ENCODE measurements at regions not wholly inside any gene's neighbourhood (a gene's known extent, or its start where the extent isn't known, plus 50 kb on each side); places are given as distances from the start of the nearest gene placed in this dataset.

DNA sequence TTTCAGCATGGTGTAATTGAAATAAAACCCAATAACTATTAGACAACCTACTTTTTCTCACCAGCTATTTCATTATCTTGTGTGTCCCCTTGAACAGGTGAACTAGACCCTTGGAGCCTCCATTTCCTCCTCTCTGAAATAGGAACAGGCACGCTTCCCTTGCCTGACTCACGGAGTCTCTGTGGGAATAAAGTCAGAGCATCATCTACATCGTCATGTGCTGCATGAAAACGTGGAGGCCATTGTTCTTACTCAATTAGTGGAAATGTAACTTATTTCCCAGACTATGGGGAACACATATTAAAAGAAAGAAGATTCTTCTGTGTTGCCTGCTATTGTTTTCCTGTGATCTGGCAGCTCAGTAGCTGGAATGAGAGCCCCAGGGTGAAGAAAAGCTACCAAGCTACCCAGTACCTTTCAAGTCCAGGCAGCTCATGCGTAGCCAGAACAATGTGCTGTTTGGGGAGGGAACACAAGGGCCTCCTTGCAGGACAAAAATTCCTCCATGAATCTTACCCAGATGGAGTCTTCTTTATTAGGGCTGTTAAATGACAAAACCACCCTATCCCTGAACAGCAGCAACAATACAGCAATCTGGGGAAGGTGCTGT, 59.8 kb downstream of the SOX11 start:
- Histone ChIP-seq H3K27ac (no peak overlapping the region), H3K4me3 (no peak overlapping the region)

GRCh38 chr2:5756272-5756671, 64.1 kb downstream of the SOX11 start:
- H3K27ac ChIP-seq, result no peak overlapping the region
- no peak overlapping the region for H3K4me3 ChIP-seq

DNA sequence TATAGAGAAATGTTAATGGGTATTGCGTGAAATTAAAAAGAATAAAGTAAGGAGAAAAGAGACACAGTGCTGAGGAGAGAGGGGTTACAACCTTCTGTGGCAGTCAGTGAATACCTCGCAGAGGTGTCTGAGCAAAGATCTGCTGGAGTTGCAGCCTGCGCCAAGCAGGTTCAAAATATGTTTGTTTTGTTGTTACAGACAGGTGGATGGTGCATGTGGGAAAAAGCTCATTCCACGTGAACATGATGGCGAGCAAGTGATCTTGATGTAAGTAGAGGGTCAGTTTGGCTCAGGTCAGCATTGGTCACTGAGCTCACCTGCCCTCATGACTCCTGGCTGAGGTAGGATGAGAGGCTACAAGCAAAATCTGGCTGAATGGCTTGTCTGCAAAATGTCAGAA, 66.2 kb downstream of the SOX11 start:
- H3K27ac ChIP-seq, result no peak overlapping the region
- H3K4me3 ChIP-seq, result no peak overlapping the region

DNA sequence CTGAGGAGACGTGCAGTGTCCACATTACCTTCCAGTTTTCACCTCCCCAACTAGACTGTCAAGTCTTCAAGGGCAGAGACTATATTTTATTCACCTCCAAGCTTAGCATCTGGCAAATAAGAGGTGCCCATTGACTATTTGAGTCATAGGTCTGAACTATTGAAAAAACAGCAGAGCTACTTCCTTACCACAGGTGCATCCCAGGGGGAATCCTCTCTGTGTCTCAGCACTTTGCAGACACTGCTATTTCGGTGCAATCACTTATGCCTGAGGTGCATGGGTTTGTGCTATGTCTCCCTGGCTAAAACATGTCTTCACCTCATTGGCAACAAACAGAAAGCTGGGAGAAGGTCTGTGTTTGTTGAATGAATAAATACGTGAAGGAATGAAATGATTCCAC, 67.8 kb downstream of the SOX11 start:
- Histone ChIP-seq H3K27ac (no peak overlapping the region), H3K4me3 (no peak overlapping the region)

DNA sequence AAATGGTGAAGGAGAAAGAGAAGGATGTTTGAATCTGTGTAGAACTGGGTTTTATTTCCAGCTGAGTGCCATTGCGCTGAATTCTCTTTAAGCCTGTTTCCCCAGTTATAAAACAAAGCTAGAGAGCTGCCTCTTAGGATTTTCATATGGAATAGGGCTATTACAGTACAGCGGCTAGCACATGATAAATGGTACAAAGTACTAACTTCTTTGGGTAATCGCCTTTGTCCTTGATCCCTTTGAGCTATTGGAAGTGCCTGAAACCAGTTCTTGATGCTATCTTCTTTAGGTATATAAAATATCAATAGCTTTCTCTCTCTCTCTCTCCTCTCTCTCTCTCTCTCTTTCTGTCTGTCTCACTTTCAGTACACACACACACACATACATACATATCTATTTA, 71.3 kb downstream of the SOX11 start:
- no peak overlapping the region for H3K27ac ChIP-seq
- H3K4me3 ChIP-seq, result no peak overlapping the region

DNA sequence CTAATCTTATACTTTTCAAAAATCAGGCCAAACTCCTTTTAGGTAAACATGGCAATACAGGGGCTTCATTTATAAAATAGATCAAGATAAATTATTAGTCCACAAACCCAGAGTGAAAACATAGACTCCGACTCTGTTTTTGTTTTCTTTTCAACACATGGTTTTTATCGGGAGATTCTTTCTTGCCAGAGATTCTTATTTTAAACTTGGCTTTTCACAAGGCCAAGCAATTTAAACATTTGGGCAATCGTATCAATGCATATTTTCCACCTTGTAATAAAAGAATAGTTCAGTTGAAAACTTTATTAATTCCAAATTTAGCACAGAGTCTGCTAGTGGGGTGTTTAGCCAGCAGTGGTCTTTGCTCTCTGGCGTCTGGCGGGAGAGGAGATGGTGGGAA, 71.9 kb downstream of the SOX11 start:
- H3K4me3 ChIP-seq, result no peak overlapping the region
- no peak overlapping the region for H3K27ac ChIP-seq

DNA sequence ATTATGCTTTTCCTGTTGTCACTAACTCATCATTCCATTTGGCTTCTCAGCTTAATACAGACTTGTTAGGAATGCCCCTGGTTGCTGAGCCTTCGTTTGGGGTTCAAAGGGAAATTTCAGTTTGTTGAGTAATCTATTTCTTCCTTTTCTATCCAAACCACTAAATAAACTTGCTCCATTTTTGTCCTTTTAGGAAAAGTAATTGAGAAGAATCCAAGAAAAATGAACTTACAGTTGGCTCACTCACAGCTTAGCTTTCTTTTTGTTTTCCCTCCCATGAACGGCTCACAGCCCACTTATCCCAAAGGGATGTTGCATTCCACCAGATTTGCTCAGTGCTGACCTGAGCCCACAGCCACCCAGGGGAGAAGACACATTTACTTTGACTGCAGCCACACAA, 73.9 kb downstream of the SOX11 start:
- H3K27ac ChIP-seq, result no peak overlapping the region
- no peak overlapping the region for H3K4me3 ChIP-seq

- no peak overlapping the region for H3K4me3 ChIP-seq
- H3K27ac ChIP-seq, result no peak overlapping the region
Measured at GRCh38 chr2:5766561-5766960, 74.4 kb downstream of the SOX11 start.

DNA sequence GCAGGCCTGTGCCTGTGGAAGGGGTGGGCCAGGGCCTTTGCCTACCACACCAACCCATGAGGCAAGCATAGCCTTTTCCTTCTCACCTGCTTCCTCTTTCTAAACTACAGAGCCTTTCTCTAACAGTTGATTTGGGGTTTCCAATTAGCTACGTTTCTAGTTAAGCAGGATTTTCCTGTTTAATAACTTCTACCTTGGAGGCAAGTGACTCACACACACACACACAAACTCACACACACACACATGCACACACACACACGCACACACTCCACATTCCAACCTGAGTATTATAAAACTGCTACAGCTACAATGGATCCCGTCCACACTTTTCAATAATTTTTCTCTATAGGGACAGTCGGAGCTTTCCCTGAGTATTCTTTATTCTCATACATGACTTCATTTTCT, 84.9 kb downstream of the SOX11 start:
- Histone ChIP-seq H3K4me3 (no peak overlapping the region), H3K27ac (no peak overlapping the region)

GRCh38 chr2:5781679-5782078, 89.5 kb downstream of the SOX11 start:
- Histone ChIP-seq H3K27ac (no peak overlapping the region), H3K4me3 (no peak overlapping the region)

DNA sequence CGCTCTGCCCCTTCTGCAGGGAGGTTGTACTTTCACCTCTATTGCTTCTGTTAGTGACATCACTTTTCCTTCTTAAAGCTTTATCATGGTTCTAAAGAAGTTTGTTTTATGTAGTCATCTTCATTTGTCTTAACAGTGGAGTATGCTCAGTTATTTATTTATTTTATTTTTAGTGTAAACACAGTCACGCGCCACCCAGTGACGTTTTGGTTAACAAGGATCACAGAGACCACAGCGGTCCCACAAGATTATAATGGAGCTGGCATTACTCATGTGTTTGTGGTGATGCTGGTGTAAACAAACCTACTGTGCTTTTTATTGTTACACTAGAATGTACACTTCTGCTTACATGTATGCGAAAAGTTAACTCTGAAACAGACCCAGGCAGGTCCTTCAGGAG, 89.9 kb downstream of the SOX11 start:
- Histone ChIP-seq H3K27ac (no peak overlapping the region), H3K4me3 (no peak overlapping the region)

DNA sequence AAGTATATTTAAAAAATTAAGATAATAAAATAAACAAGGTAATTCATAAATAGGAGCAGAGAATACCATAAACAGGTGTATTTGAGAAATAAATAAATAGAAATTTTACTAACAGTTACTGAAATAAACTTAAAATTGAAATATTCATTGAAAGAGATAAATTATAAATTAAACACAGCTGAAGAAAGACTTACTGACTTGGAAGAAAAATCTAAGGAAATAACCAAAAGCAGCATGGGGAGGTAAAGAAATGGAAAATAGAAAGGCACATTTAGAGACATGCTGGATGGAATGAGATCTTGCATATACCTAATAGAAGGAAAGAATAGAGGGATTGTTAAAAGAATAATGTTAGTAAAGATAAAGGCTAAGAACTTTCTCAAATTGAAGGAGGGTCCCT, 96.3 kb downstream of the SOX11 start:
- no peak overlapping the region for H3K4me3 ChIP-seq
- H3K27ac ChIP-seq, result no peak overlapping the region

- H3K27ac ChIP-seq, result no peak overlapping the region
Measured at GRCh38 chr2:5791371-5791770, 99.2 kb downstream of the SOX11 start.

GRCh38 chr2:5794012-5794411, 101.8 kb downstream of the SOX11 start:
- Histone ChIP-seq H3K27ac (no peak overlapping the region), H3K4me3 (no peak overlapping the region)

More at GRCh38 chr2:5791371-5791770, 99.2 kb downstream of the SOX11 start:
- no peak overlapping the region for H3K4me3 ChIP-seq

DNA sequence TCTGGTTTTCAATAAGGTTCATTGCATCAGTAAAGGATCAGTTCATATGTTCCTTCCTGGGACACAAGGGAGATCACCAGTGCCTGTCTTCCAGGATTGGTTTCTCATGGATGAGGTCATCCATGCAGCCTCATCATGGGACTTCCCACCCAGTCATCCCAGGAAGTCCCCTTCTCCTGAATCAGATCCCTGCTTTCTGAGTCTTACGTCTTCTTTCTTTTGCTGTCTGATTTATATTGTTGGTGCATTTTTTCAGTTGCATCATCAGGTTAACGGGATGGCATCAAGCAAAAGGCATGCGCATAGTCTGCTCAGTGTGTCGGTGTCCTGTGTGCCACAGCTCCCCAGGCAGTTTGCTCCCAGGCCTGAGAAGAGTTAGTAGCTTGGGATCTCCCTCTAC, 105.9 kb downstream of the SOX11 start:
- Histone ChIP-seq H3K27ac (no peak overlapping the region), H3K4me3 (no peak overlapping the region)

GRCh38 chr2:5799348-5799747, 107.2 kb downstream of the SOX11 start:
- H3K4me3 ChIP-seq, result no peak overlapping the region
- no peak overlapping the region for H3K27ac ChIP-seq

DNA sequence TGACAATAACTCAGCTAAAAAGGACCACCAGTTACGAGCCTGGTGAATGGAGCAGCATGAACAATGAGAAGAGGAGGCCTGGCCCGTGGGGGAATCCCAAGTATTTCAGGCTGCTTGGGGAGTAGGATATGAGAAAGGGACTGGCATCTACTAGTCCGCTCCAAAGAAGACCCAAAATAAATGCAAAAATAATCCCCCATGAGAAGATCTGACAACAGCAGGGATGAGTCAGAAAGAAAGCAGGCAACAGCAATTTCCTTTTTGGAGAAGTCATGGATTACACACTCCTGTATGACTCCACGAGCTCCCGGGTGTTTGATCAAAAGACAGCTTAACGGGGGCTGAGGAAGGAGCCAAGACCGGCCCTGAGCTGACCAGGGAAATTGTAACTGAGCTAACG, 111.4 kb downstream of the SOX11 start:
- Histone ChIP-seq H3K27ac (no peak overlapping the region), H3K4me3 (no peak overlapping the region)

GRCh38 chr2:5818961-5819600, 126.9 kb downstream of the SOX11 start:
- H3K4me3 ChIP-seq, result no peak overlapping the region

DNA sequence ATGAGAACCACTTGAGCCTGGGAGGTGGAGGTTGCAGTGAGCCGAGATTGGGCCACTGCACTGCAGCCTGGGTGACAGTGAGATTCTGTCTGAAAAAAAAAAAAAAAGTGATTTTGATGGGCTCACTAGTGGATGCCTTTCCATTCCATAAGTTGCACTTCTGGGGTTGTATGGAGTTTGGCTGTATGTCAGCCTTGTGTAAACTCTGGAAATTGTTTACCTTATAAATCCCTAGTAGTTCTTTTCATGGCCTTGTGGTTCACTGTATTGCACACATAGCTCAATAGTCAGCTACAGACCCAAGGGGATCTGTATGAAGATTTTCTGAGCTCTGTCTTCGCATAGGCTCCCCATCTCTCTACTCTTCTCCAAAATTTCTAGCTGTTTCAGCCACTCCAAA, 131.9 kb downstream of the SOX11 start:
- Histone ChIP-seq H3K4me3 (no peak overlapping the region), H3K27ac (no peak overlapping the region)

More at GRCh38 chr2:5818961-5819600, 126.9 kb downstream of the SOX11 start:
- H3K27ac ChIP-seq, result no peak overlapping the region

DNA sequence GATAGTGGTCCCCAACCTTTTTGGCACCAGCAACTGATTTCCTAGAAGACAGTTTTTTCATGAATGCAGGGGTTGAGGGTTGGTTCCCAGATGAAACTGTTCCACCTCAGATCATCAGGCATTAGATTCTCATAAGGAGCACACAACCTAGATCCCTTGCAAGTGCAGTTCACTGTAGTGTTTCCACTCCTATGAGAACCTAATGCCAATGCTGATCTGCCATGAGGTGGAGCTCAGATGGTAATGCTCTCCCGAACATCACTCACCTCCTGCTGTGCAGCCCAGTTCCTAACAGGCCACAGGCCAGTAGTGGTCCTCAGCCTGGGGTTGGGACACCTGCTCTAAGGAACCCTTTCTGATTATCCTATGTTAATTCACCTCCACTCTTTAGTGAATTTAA, 133.5 kb downstream of the SOX11 start:
- Histone ChIP-seq H3K27ac (no peak overlapping the region), H3K4me3 (no peak overlapping the region)

GRCh38 chr2:5826979-5827655, 134.9 kb downstream of the SOX11 start:
- no peak overlapping the region for H3K4me3 ChIP-seq
- H3K27ac ChIP-seq, result no peak overlapping the region

Data from skin epidermis (tissue), 12 donors.